Neural cell (in vitro differentiated cells): ENCODE measurements at regions not wholly inside any gene's neighbourhood (a gene's known extent, or its start where the extent isn't known, plus 50 kb on each side); places are given as distances from the start of the nearest gene placed in this dataset.

Experiments used
- H2AFZ ChIP-seq: fragments of 200-600, 300-800 bp; sonication (generic), shearing (Covaris generic); 2 replicates; pipeline ENCODE4 v1.6.0; 2014; ENCODE audit warnings: low read depth, mild to moderate bottlenecking, antibody characterized with exemption, low read length, moderate library complexity
- H3F3A ChIP-seq: fragments of 200-600 bp; shearing (Covaris generic); 2 replicates; pipeline ENCODE4 v1.6.1; 2016; ENCODE audit warnings: mild to moderate bottlenecking, moderate library complexity, mixed read lengths, antibody characterized with exemption, low read length; ENCODE audit not compliant: insufficient read depth, poor library complexity, severe bottlenecking
- H3K27ac ChIP-seq: fragments of 200-600, 300-800 bp; sonication (generic), shearing (Covaris generic); 2 replicates; pipeline ENCODE4 v1.5.1; 2014; ENCODE audit warnings: mild to moderate bottlenecking, low read length, moderate library complexity
- H3K27me3 ChIP-seq: fragments of 300-800, 200-600 bp; sonication (generic), shearing (Covaris generic); 2 replicates; pipeline ENCODE4 v1.6.0; 2014; ENCODE audit warnings: mild to moderate bottlenecking, low read depth, low read length, moderate library complexity; ENCODE audit not compliant: insufficient read depth
- H3K36me3 ChIP-seq: fragments of 300-800, 200-600 bp; sonication (generic), shearing (Covaris generic); 2 replicates; pipeline ENCODE4 v1.5.1; 2014; ENCODE audit warnings: mild to moderate bottlenecking, antibody characterized with exemption, low read length, moderate library complexity; ENCODE audit not compliant: insufficient read depth
- H3K4me2 ChIP-seq: fragments of 300-800, 200-600 bp; sonication (generic), shearing (Covaris generic); 2 replicates; pipeline ENCODE4 v1.6.0; 2014; ENCODE audit warnings: mild to moderate bottlenecking, low read length
- H3K4me3 ChIP-seq: fragments of 300-800, 200-600 bp; sonication (generic), shearing (Covaris generic); 2 replicates; pipeline ENCODE4 v1.5.1; 2014; ENCODE audit warnings: mild to moderate bottlenecking, low read length, moderate library complexity
- H3K79me2 ChIP-seq: fragments of 200-600 bp; shearing (Covaris generic); replicated peaks from 2 replicates; pipeline ENCODE4 v1.6.0; 2014; ENCODE audit warnings: mild to moderate bottlenecking, low read length, moderate library complexity; ENCODE audit not compliant: insufficient read depth
- H3K9ac ChIP-seq: fragments of 300-800, 200-600 bp; sonication (generic), shearing (Covaris generic); 2 replicates; pipeline ENCODE4 v1.6.1; 2016; ENCODE audit warnings: mild to moderate bottlenecking, low read length, mixed read lengths
- H3K9me2 ChIP-seq: fragments of 200-600 bp; shearing (Covaris generic); 2 replicates; pipeline ENCODE4 v1.6.1; 2016; ENCODE audit warnings: mild to moderate bottlenecking, low read length, mixed read lengths; ENCODE audit not compliant: insufficient read depth
- H3K9me3 ChIP-seq: fragments of 200-600, 300-800 bp; sonication (generic), shearing (Covaris generic); 2 replicates; pipeline ENCODE4 v1.6.1; 2016; ENCODE audit warnings: mild to moderate bottlenecking, mixed run types, low read length, moderate library complexity, mixed read lengths
- H4K20me1 ChIP-seq: fragments of 200-600 bp; shearing (Covaris generic); 2 replicates; pipeline ENCODE4 v1.6.1; 2016; ENCODE audit warnings: mild to moderate bottlenecking, mixed run types; ENCODE audit not compliant: insufficient read depth
- CTCF ChIP-seq: fragments of 450-650 bp; IDR thresholded peaks from 2 replicates; pipeline ENCODE4 v1.5.1; 2014; ENCODE audit warnings: antibody characterized with exemption, mild to moderate bottlenecking, moderate library complexity; ENCODE audit not compliant: poor library complexity, severe bottlenecking
- EP300 ChIP-seq: fragments of 450-650 bp; conservative IDR thresholded peaks from 2 replicates; pipeline ENCODE4 v1.6.1; 2014; ENCODE audit warnings: antibody characterized with exemption, mild to moderate bottlenecking, moderate library complexity; ENCODE audit not compliant: poor library complexity, severe bottlenecking
- EZH2 ChIP-seq: fragments of 200-600, 300-800 bp; shearing (Covaris generic), sonication (generic); IDR thresholded peaks from 2 replicates; pipeline ENCODE4 v1.6.1; 2014; ENCODE audit warnings: antibody characterized with exemption, low read length, borderline replicate concordance, mild to moderate bottlenecking; ENCODE audit not compliant: insufficient read depth, poor library complexity, severe bottlenecking
- MXI1 ChIP-seq: fragments of 450-650 bp; conservative IDR thresholded peaks from 2 replicates; pipeline ENCODE4 v1.6.1; 2014; ENCODE audit warnings: antibody characterized with exemption, mild to moderate bottlenecking; ENCODE audit not compliant: poor library complexity, severe bottlenecking
- POLR2AphosphoS5 ChIP-seq: IDR thresholded peaks from 2 replicates; pipeline ENCODE4 v1.6.1; 2012
- RAD21 ChIP-seq: fragments of 450-650 bp; conservative IDR thresholded peaks from 2 replicates; pipeline ENCODE4 v1.6.1; 2014; ENCODE audit warnings: antibody characterized with exemption, mild to moderate bottlenecking, moderate library complexity
- SMC3 ChIP-seq: fragments of 450-650 bp; conservative IDR thresholded peaks from 2 replicates; pipeline ENCODE4 v1.6.1; 2014; ENCODE audit warnings: antibody characterized with exemption, mild to moderate bottlenecking, moderate library complexity; ENCODE audit not compliant: poor library complexity
- TAF1 ChIP-seq: IDR thresholded peaks from 2 replicates; pipeline ENCODE4 v1.6.1; 2012; ENCODE audit warnings: low read depth
- TF ChIP-seq, protein P1 (sequence below): IDR thresholded peaks from 2 replicates; pipeline ENCODE4 v1.6.1; 2012; ENCODE audit warnings: borderline replicate concordance

GRCh38 chr17:12509801-12510200, 155.9 kb upstream of the MYOCD start:
- Histone ChIP-seq H4K20me1 (no peaks in the 10 kb centered on the region), H3F3A (no peaks in the 10 kb centered on the region), H3K27me3 (no peaks in the 10 kb centered on the region), H3K36me3 (no peaks in the 10 kb centered on the region), H2AFZ (no peak overlapping the region), H3K9me3 (no peaks in the 10 kb centered on the region), H3K9ac (no peak overlapping the region), H3K79me2 (no peaks in the 10 kb centered on the region), H3K27ac (no peak overlapping the region), H3K9me2 (no peaks in the 10 kb centered on the region), H3K4me2 (no peak overlapping the region), H3K4me3 (no peak overlapping the region)
- TF ChIP-seq, protein P1, sequence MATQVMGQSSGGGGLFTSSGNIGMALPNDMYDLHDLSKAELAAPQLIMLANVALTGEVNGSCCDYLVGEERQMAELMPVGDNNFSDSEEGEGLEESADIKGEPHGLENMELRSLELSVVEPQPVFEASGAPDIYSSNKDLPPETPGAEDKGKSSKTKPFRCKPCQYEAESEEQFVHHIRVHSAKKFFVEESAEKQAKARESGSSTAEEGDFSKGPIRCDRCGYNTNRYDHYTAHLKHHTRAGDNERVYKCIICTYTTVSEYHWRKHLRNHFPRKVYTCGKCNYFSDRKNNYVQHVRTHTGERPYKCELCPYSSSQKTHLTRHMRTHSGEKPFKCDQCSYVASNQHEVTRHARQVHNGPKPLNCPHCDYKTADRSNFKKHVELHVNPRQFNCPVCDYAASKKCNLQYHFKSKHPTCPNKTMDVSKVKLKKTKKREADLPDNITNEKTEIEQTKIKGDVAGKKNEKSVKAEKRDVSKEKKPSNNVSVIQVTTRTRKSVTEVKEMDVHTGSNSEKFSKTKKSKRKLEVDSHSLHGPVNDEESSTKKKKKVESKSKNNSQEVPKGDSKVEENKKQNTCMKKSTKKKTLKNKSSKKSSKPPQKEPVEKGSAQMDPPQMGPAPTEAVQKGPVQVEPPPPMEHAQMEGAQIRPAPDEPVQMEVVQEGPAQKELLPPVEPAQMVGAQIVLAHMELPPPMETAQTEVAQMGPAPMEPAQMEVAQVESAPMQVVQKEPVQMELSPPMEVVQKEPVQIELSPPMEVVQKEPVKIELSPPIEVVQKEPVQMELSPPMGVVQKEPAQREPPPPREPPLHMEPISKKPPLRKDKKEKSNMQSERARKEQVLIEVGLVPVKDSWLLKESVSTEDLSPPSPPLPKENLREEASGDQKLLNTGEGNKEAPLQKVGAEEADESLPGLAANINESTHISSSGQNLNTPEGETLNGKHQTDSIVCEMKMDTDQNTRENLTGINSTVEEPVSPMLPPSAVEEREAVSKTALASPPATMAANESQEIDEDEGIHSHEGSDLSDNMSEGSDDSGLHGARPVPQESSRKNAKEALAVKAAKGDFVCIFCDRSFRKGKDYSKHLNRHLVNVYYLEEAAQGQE: no peak
- TF ChIP-seq EZH2: no peak
- no peak for TF ChIP-seq MXI1
- TF ChIP-seq CTCF: no peak
- no peak for TF ChIP-seq SMC3
- no peak for TF ChIP-seq EP300
- TF ChIP-seq POLR2AphosphoS5: no peak
- TF ChIP-seq RAD21: no peak
- TF ChIP-seq TAF1: no peak

- no peaks in the 10 kb centered on the region for H3K27me3 ChIP-seq
- H3K4me3 ChIP-seq: no peak overlapping the region
- no peaks in the 10 kb centered on the region for H3K79me2 ChIP-seq
- H3K36me3 ChIP-seq: no peaks in the 10 kb centered on the region
- H3K9me3 ChIP-seq: no peaks in the 10 kb centered on the region
- no peaks in the 10 kb centered on the region for H4K20me1 ChIP-seq
- H3K9ac ChIP-seq: no peak overlapping the region
- no peaks in the 10 kb centered on the region for H3K9me2 ChIP-seq
- H3K4me2 ChIP-seq: no peak overlapping the region
- no peak overlapping the region for H3K27ac ChIP-seq
- no peak for TF ChIP-seq SMC3
- TF ChIP-seq TAF1: no peak
- TF ChIP-seq POLR2AphosphoS5: no peak
- no peak for TF ChIP-seq EP300
- TF ChIP-seq EZH2: no peak
- no peak for TF ChIP-seq MXI1
- no peak for TF ChIP-seq CTCF
- H2AFZ ChIP-seq: no peak overlapping the region
- H3F3A ChIP-seq: no peaks in the 10 kb centered on the region
Observed at GRCh38 chr17:12510535-12510934, 155.2 kb upstream of the MYOCD start.
